Ishikawa (cell line): ENCODE measurements at regions not wholly inside any gene's neighbourhood (a gene's known extent, or its start where the extent isn't known, plus 50 kb on each side); places are given as distances from the start of the nearest gene placed in this dataset.

Source experiments
- CEBPB ChIP-seq: IDR thresholded peaks from 2 replicates; pipeline ENCODE4 v1.6.1; 2012
- CREB1 ChIP-seq: IDR thresholded peaks from 2 replicates; pipeline ENCODE4 v1.6.1; 2012; ENCODE audit warnings: low read depth
- EGR1 ChIP-seq: IDR thresholded peaks from 2 replicates; pipeline ENCODE4 v1.6.1; 2012
- EP300 ChIP-seq: IDR thresholded peaks from 2 replicates; pipeline ENCODE4 v1.6.1; 2012; ENCODE audit warnings: borderline replicate concordance
- FOXM1 ChIP-seq: IDR thresholded peaks from 2 replicates; pipeline ENCODE4 v1.6.1; 2012; ENCODE audit warnings: low read depth, borderline replicate concordance
- MAX ChIP-seq: IDR thresholded peaks from 2 replicates; pipeline ENCODE4 v1.6.1; 2012
- NFIC ChIP-seq: IDR thresholded peaks from 2 replicates; pipeline ENCODE4 v1.6.1; 2012
- RAD21 ChIP-seq: IDR thresholded peaks from 2 replicates; pipeline ENCODE4 v1.6.1; 2012; ENCODE audit warnings: low read depth
- REST ChIP-seq: IDR thresholded peaks from 2 replicates; pipeline ENCODE4 v1.6.1; 2012; ENCODE audit warnings: low read depth, mild to moderate bottlenecking
- TAF1 ChIP-seq: IDR thresholded peaks from 2 replicates; pipeline ENCODE4 v1.6.1; 2012; ENCODE audit warnings: low read depth, mild to moderate bottlenecking
- TCF12 ChIP-seq: IDR thresholded peaks from 2 replicates; pipeline ENCODE4 v1.6.1; 2012; ENCODE audit warnings: low read depth
- TEAD4 ChIP-seq: IDR thresholded peaks from 2 replicates; pipeline ENCODE4 v1.6.1; 2012
- USF1 ChIP-seq: IDR thresholded peaks from 2 replicates; pipeline ENCODE4 v1.6.1; 2012
- YY1 ChIP-seq: IDR thresholded peaks from 2 replicates; pipeline ENCODE4 v1.6.1; 2012; ENCODE audit warnings: low read depth
- ZBTB7A ChIP-seq: IDR thresholded peaks from 2 replicates; pipeline ENCODE4 v1.6.1; 2012; ENCODE audit warnings: low read depth

GRCh38 chr13:50275392-50276063, 260.3 kb downstream of the KCNRG start:
- no peak for TF ChIP-seq CREB1
- no peak for TF ChIP-seq EP300
- TF ChIP-seq EGR1, result no peak
- no peak for TF ChIP-seq USF1
- TF ChIP-seq FOXM1, result no peak
- no peak for TF ChIP-seq NFIC
- TF ChIP-seq TEAD4, result no peak
- no peak for TF ChIP-seq YY1
- TF ChIP-seq TAF1, result no peak
- no peak for TF ChIP-seq ZBTB7A
- no peak for TF ChIP-seq MAX
- no peak for TF ChIP-seq RAD21
- TF ChIP-seq REST, result no peak
- no peak for TF ChIP-seq CEBPB
- TF ChIP-seq TCF12, result no peak

GRCh38 chr13:50276550-50276949, 261.3 kb downstream of the KCNRG start:
- TF ChIP-seq USF1 (no peak), TAF1 (no peak), YY1 (no peak), EP300 (no peak), RAD21 (no peak), CREB1 (no peak), EGR1 (no peak), MAX (no peak), FOXM1 (no peak), TCF12 (no peak), TEAD4 (no peak)

- TF ChIP-seq MAX (no peak), EP300 (no peak), TCF12 (no peak), CREB1 (no peak), TEAD4 (no peak), REST (no peak), EGR1 (no peak), ZBTB7A (no peak), RAD21 (no peak), TAF1 (no peak), NFIC (no peak), YY1 (no peak)
Observed at GRCh38 chr13:50277127-50277526, 261.9 kb downstream of the KCNRG start.

GRCh38 chr13:50277906-50278305, 262.7 kb downstream of the KCNRG start:
- TF ChIP-seq EP300 (no peak), TCF12 (no peak), NFIC (no peak), YY1 (no peak), RAD21 (no peak), TAF1 (no peak), REST (no peak), ZBTB7A (no peak), FOXM1 (no peak), MAX (no peak), TEAD4 (no peak), CREB1 (no peak), CEBPB (no peak), USF1 (no peak), EGR1 (no peak)
